ENCODE measurements at regions not wholly inside any gene's neighbourhood (a gene's known extent, or its start where the extent isn't known, plus 50 kb on each side); places are given as distances from the start of the nearest gene placed in this dataset.

- TF ChIP-seq TAF1 (IDR thresholded peaks at IDR 0.05; ENCODE audit: borderline replicate concordance, insufficient read depth, low read length) (no peak), POLR2AphosphoS5 (IDR thresholded peaks at IDR 0.05; ENCODE audit: low read depth, low read length) (no peak), FOXP2 (optimal IDR thresholded peaks at IDR 0.05; ENCODE audit: borderline replicate concordance, extremely low read depth, extremely low read length, insufficient read depth) (no peak), SIN3A (IDR thresholded peaks at IDR 0.05; ENCODE audit: borderline replicate concordance, insufficient read depth, low read length) (no peak)
- TF ChIP-seq, protein P1, sequence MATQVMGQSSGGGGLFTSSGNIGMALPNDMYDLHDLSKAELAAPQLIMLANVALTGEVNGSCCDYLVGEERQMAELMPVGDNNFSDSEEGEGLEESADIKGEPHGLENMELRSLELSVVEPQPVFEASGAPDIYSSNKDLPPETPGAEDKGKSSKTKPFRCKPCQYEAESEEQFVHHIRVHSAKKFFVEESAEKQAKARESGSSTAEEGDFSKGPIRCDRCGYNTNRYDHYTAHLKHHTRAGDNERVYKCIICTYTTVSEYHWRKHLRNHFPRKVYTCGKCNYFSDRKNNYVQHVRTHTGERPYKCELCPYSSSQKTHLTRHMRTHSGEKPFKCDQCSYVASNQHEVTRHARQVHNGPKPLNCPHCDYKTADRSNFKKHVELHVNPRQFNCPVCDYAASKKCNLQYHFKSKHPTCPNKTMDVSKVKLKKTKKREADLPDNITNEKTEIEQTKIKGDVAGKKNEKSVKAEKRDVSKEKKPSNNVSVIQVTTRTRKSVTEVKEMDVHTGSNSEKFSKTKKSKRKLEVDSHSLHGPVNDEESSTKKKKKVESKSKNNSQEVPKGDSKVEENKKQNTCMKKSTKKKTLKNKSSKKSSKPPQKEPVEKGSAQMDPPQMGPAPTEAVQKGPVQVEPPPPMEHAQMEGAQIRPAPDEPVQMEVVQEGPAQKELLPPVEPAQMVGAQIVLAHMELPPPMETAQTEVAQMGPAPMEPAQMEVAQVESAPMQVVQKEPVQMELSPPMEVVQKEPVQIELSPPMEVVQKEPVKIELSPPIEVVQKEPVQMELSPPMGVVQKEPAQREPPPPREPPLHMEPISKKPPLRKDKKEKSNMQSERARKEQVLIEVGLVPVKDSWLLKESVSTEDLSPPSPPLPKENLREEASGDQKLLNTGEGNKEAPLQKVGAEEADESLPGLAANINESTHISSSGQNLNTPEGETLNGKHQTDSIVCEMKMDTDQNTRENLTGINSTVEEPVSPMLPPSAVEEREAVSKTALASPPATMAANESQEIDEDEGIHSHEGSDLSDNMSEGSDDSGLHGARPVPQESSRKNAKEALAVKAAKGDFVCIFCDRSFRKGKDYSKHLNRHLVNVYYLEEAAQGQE (IDR thresholded peaks at IDR 0.05; ENCODE audit: insufficient read depth in 1 of 2, low read depth in 2 of 2, low read length in 2 of 2), result no peak
Measured at GRCh38 chr15:96690733-96691132, 360.2 kb downstream of the NR2F2 start.

DNA sequence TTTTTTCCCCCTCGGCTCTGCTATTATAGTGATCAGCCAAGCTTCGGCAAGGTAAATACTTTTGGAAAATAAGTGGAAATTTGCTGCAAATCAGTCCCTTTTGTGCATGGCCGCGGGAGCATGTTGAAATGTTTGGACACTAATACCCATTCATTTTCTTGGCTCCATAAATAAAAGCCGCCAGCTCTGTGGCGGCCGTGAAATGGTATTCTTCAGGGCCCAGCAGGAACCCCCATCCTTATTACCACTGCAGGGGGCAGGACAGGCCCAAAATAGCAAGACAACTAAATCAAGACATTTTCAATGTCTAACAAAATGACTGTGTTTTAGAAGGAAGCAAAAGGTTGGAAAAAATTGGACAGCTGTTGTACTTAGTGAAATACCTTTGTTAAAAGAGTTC lies 362.3 kb downstream of the NR2F2 start:
- TF ChIP-seq, protein P1 (IDR thresholded peaks at IDR 0.05; ENCODE audit: insufficient read depth in 1 of 2, low read depth in 2 of 2, low read length in 2 of 2), result no peak
- TF ChIP-seq POLR2AphosphoS5 (IDR thresholded peaks at IDR 0.05; ENCODE audit: low read depth, low read length) (no peak), FOXP2 (optimal IDR thresholded peaks at IDR 0.05; ENCODE audit: borderline replicate concordance, extremely low read depth, extremely low read length, insufficient read depth) (no peak), SIN3A (IDR thresholded peaks at IDR 0.05; ENCODE audit: borderline replicate concordance, insufficient read depth, low read length) (no peak), TAF1 (IDR thresholded peaks at IDR 0.05; ENCODE audit: borderline replicate concordance, insufficient read depth, low read length) (no peak)

DNA sequence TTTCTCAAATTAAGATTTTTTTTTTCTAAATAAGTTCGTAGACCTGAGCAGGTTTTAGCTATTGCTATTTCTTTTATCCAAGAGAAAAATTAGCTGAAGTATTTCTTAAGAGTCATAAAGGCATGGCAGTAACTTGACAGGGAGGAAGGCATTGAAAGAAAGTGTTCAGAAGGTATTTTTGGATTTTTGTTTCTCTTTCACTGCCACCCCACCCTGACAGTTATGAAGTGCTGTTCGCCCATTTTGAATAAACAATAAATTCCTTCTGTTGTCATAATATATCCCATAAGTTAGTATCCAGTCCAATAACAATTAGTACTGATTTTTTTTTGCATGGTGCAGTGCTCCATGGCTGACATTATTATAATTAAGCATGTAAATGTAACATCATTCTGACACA lies 363.0 kb downstream of the NR2F2 start:
- TF ChIP-seq SIN3A (IDR thresholded peaks at IDR 0.05; ENCODE audit: borderline replicate concordance, insufficient read depth, low read length), result no peak
- TF ChIP-seq, protein P1 (IDR thresholded peaks at IDR 0.05; ENCODE audit: insufficient read depth in 1 of 2, low read depth in 2 of 2, low read length in 2 of 2), result no peak
- TF ChIP-seq FOXP2 (optimal IDR thresholded peaks at IDR 0.05; ENCODE audit: borderline replicate concordance, extremely low read depth, extremely low read length, insufficient read depth), result no peak
- TF ChIP-seq TAF1 (IDR thresholded peaks at IDR 0.05; ENCODE audit: borderline replicate concordance, insufficient read depth, low read length), result no peak
- TF ChIP-seq POLR2AphosphoS5 (IDR thresholded peaks at IDR 0.05; ENCODE audit: low read depth, low read length), result no peak

- TF ChIP-seq, protein P1 (IDR thresholded peaks at IDR 0.05; ENCODE audit: insufficient read depth in 1 of 2, low read depth in 2 of 2, low read length in 2 of 2), result no peak
- no peak for TF ChIP-seq SIN3A (IDR thresholded peaks at IDR 0.05; ENCODE audit: borderline replicate concordance, insufficient read depth, low read length)
- no peak for TF ChIP-seq POLR2AphosphoS5 (IDR thresholded peaks at IDR 0.05; ENCODE audit: low read depth, low read length)
- no peak for TF ChIP-seq FOXP2 (optimal IDR thresholded peaks at IDR 0.05; ENCODE audit: borderline replicate concordance, extremely low read depth, extremely low read length, insufficient read depth)
- TF ChIP-seq TAF1 (IDR thresholded peaks at IDR 0.05; ENCODE audit: borderline replicate concordance, insufficient read depth, low read length), result no peak
Measured at GRCh38 chr15:96693990-96694517, 363.6 kb downstream of the NR2F2 start.

GRCh38 chr15:96695426-96695825 lies 364.9 kb downstream of the NR2F2 start:
- TF ChIP-seq POLR2AphosphoS5 (IDR thresholded peaks at IDR 0.05; ENCODE audit: low read depth, low read length) (no peak), FOXP2 (optimal IDR thresholded peaks at IDR 0.05; ENCODE audit: borderline replicate concordance, extremely low read depth, extremely low read length, insufficient read depth) (no peak), TAF1 (IDR thresholded peaks at IDR 0.05; ENCODE audit: borderline replicate concordance, insufficient read depth, low read length) (no peak), SIN3A (IDR thresholded peaks at IDR 0.05; ENCODE audit: borderline replicate concordance, insufficient read depth, low read length) (no peak)
- TF ChIP-seq, protein P1 (IDR thresholded peaks at IDR 0.05; ENCODE audit: insufficient read depth in 1 of 2, low read depth in 2 of 2, low read length in 2 of 2), result no peak

All from PFSK-1 (cell line).